ENCODE measurements at regions not wholly inside any gene's neighbourhood (a gene's known extent, or its start where the extent isn't known, plus 50 kb on each side); places are given as distances from the start of the nearest gene placed in this dataset.

- Mint-ChIP-seq H3K27ac (ENCODE audit: unreplicated experiment) (no peak overlapping the region), H3K4me3 (ENCODE audit: unreplicated experiment) (no peak overlapping the region), H3K27me3 (ENCODE audit: unreplicated experiment) (no peaks in the 10 kb centered on the region), H3K36me3 (ENCODE audit: low read depth, unreplicated experiment) (no peaks in the 10 kb centered on the region), H3K4me1 (ENCODE audit: unreplicated experiment) (no peaks in the 10 kb centered on the region), H3K9me3 (ENCODE audit: unreplicated experiment) (no peaks in the 10 kb centered on the region)
- DNase-seq (ENCODE audit: low spot score): no peak
- no peak for TF ChIP-seq CTCF (IDR thresholded peaks at IDR 0.05; ENCODE audit: unreplicated experiment)
These were observed 2351.4 kb downstream of the PCDH7 start for GRCh38 chr4:33071535-33071934.

- no peak for TF ChIP-seq CTCF (IDR thresholded peaks at IDR 0.05; ENCODE audit: unreplicated experiment)
- H3K36me3 Mint-ChIP-seq (ENCODE audit: low read depth, unreplicated experiment): no peaks in the 10 kb centered on the region
- H3K4me3 Mint-ChIP-seq (ENCODE audit: unreplicated experiment): no peak overlapping the region
- no peaks in the 10 kb centered on the region for H3K4me1 Mint-ChIP-seq (ENCODE audit: unreplicated experiment)
- no peak overlapping the region for H3K27ac Mint-ChIP-seq (ENCODE audit: unreplicated experiment)
- H3K9me3 Mint-ChIP-seq (ENCODE audit: unreplicated experiment): no peaks in the 10 kb centered on the region
- H3K27me3 Mint-ChIP-seq (ENCODE audit: unreplicated experiment): no peaks in the 10 kb centered on the region
- no peak for DNase-seq (ENCODE audit: low spot score)
These were observed 2352.3 kb downstream of the PCDH7 start for GRCh38 chr4:33072298-33073089.

GRCh38 chr4:33073811-33074210 is 2353.6 kb downstream of the PCDH7 start:
- Mint-ChIP-seq H3K4me1 (ENCODE audit: unreplicated experiment) (no peaks in the 10 kb centered on the region), H3K27ac (ENCODE audit: unreplicated experiment) (no peak overlapping the region), H3K36me3 (ENCODE audit: low read depth, unreplicated experiment) (no peaks in the 10 kb centered on the region), H3K9me3 (ENCODE audit: unreplicated experiment) (no peaks in the 10 kb centered on the region), H3K4me3 (ENCODE audit: unreplicated experiment) (no peak overlapping the region), H3K27me3 (ENCODE audit: unreplicated experiment) (no peaks in the 10 kb centered on the region)
- DNase-seq (ENCODE audit: low spot score): no peak
- TF ChIP-seq CTCF (IDR thresholded peaks at IDR 0.05; ENCODE audit: unreplicated experiment): no peak

GRCh38 chr4:33078145-33078544 is 2358.0 kb downstream of the PCDH7 start:
- no peak overlapping the region for H3K4me3 Mint-ChIP-seq (ENCODE audit: unreplicated experiment)
- H3K27me3 Mint-ChIP-seq (ENCODE audit: unreplicated experiment): peaks cover 2% of the 10 kb centered on the region
- DNase-seq (ENCODE audit: low spot score): no peak
- H3K9me3 Mint-ChIP-seq (ENCODE audit: unreplicated experiment): no peaks in the 10 kb centered on the region
- TF ChIP-seq CTCF (IDR thresholded peaks at IDR 0.05; ENCODE audit: unreplicated experiment): no peak
- H3K27ac Mint-ChIP-seq (ENCODE audit: unreplicated experiment): no peak overlapping the region
- H3K4me1 Mint-ChIP-seq (ENCODE audit: unreplicated experiment): no peaks in the 10 kb centered on the region
- H3K36me3 Mint-ChIP-seq (ENCODE audit: low read depth, unreplicated experiment): no peaks in the 10 kb centered on the region

GRCh38 chr4:33080275-33080674 is 2360.1 kb downstream of the PCDH7 start:
- no peaks in the 10 kb centered on the region for H3K36me3 Mint-ChIP-seq (ENCODE audit: low read depth, unreplicated experiment)

More at GRCh38 chr4:33080275-33080674, 2360.1 kb downstream of the PCDH7 start:
- H3K27ac Mint-ChIP-seq (ENCODE audit: unreplicated experiment): no peak overlapping the region
- H3K4me3 Mint-ChIP-seq (ENCODE audit: unreplicated experiment): no peak overlapping the region
- H3K9me3 Mint-ChIP-seq (ENCODE audit: unreplicated experiment): no peaks in the 10 kb centered on the region
- peaks cover 2% of the 10 kb centered on the region for H3K27me3 Mint-ChIP-seq (ENCODE audit: unreplicated experiment)
- H3K4me1 Mint-ChIP-seq (ENCODE audit: unreplicated experiment): no peaks in the 10 kb centered on the region
- TF ChIP-seq CTCF (IDR thresholded peaks at IDR 0.05; ENCODE audit: unreplicated experiment): no peak
- DNase-seq (ENCODE audit: low spot score): no peak

All from endothelial cell (in vitro differentiated cells).